K562 (cell line): ENCODE measurements at regions not wholly inside any gene's neighbourhood (a gene's known extent, or its start where the extent isn't known, plus 50 kb on each side); places are given as distances from the start of the nearest gene placed in this dataset.

ENCODE experiments used
- ATAC-seq: fragments of 200-7000 bp; cut with Tn5 transposase; 3 replicates; pipeline ENCODE4 v1.9.1; 2020; ENCODE audit warnings: moderate library complexity
- BruUV-seq: library from RNA; stranded (reverse); fragments of 400-500 nt; replicated peaks from 2 replicates; lab custom pipeline; 2021; lab: Mats Ljungman, UMichigan
- CTCF ChIA-PET: fragments of 300-600 bp; formaldehyde crosslinking; extraction: SDS; loops from one replicate; lab custom pipeline; 2021; ENCODE audit warnings: low intra/inter-chr PET ratio; lab: Yijun Ruan, JAX
- POLR2A ChIA-PET: fragments of 300-600, 350-650 bp; sonication (Branson Sonifier 250); formaldehyde crosslinking; extraction: SDS; loops from one replicate; lab custom pipeline; 2021; ENCODE audit warnings: antibody characterized with exemption, inconsistent platforms; lab: Yijun Ruan, JAX
- DNase-seq, 4 experiments: peaks; one replicate each; pipeline versions ENCODE4 v3.0.0 to v3.0.0-alpha.2; 2011 to 2018; ENCODE audit warnings: low spot score in 3 of 4, mixed read lengths in 3 of 4; ENCODE audit errors: extremely low read depth in 1 of 4
- FAIRE-seq: peaks from 2 replicates; lab custom pipeline; 2011; peaks lifted over from hg19 to GRCh38; lab: Jason Lieb, UNC
- H2AFZ ChIP-seq: 2 replicates; pipeline ENCODE4 v1.6.0; 2011; ENCODE audit warnings: low read depth, low read length, control low read depth, inconsistent platforms
- H3K27ac ChIP-seq: fragments of 200-600 bp; 3 replicates; pipeline ENCODE4 v1.8.0; 2011; ENCODE audit warnings: low read depth, mild to moderate bottlenecking, control low read depth, inconsistent platforms, low read length, moderate library complexity, mixed read lengths; ENCODE audit errors: extremely low read depth
- H3K27me3 ChIP-seq, 2 experiments: fragments of 300-600 bp in 1 of 2; 2 replicates in 1 of 2; 3 replicates in 1 of 2; pipeline versions ENCODE4 v1.6.0 to v1.8.0; 2011; ENCODE audit warnings: inconsistent platforms in 2 of 2, low read length in 2 of 2, mild to moderate bottlenecking in 1 of 2, mixed read lengths in 1 of 2, moderate library complexity in 1 of 2; ENCODE audit not compliant: control insufficient read depth in 2 of 2, insufficient read depth in 2 of 2
- H3K36me3 ChIP-seq: fragments of 300-600 bp; 3 replicates; pipeline ENCODE4 v1.8.0; 2011; ENCODE audit warnings: mild to moderate bottlenecking, low read length, inconsistent platforms; ENCODE audit not compliant: control insufficient read depth, insufficient read depth
- H3K4me1 ChIP-seq, 2 experiments: fragments of 200-600 bp in 1 of 2; replicated peaks in 1 of 2; 2 replicates in 1 of 2; 3 replicates in 1 of 2; pipeline versions ENCODE4 v1.5.1 to v1.8.0; 2011; ENCODE audit warnings: inconsistent platforms in 2 of 2, low read length in 2 of 2, mild to moderate bottlenecking in 1 of 2, mixed read lengths in 1 of 2, moderate library complexity in 1 of 2; ENCODE audit not compliant: control insufficient read depth in 2 of 2, insufficient read depth in 2 of 2
- H3K4me2 ChIP-seq: 2 replicates; pipeline ENCODE4 v1.6.1; 2011; ENCODE audit warnings: low read length, control low read depth, inconsistent platforms, mixed read lengths; ENCODE audit not compliant: insufficient read depth
- H3K4me3 ChIP-seq: fragments of 200-600 bp; sonication (generic), shearing (Covaris generic); 2 replicates; pipeline ENCODE4 v1.5.1; 2016; ENCODE audit warnings: control low read depth, inconsistent platforms
- H3K79me2 ChIP-seq: fragments of 200-600 bp; 3 replicates; pipeline ENCODE4 v1.8.0; 2011; ENCODE audit warnings: low read length, inconsistent platforms; ENCODE audit not compliant: control insufficient read depth, insufficient read depth
- H3K9ac ChIP-seq, 2 experiments: 2 replicates each; pipeline versions ENCODE4 v1.6.0 to v1.6.1; 2011; ENCODE audit warnings: low read depth in 2 of 2, low read length in 2 of 2, control low read depth in 1 of 2, inconsistent platforms in 1 of 2, mild to moderate bottlenecking in 1 of 2, mixed read lengths in 1 of 2; ENCODE audit not compliant: insufficient read depth in 1 of 2
- H3K9me1 ChIP-seq: one replicate; pipeline ENCODE4 v1.6.0; 2011; ENCODE audit warnings: inconsistent platforms, mild to moderate bottlenecking, low read length, moderate library complexity; ENCODE audit not compliant: control insufficient read depth, insufficient read depth
- H3K9me3 ChIP-seq: replicated peaks from 2 replicates; pipeline ENCODE4 v1.5.1; 2011; ENCODE audit warnings: low read depth, low read length, inconsistent platforms; ENCODE audit not compliant: control insufficient read depth, insufficient read depth
- H4K20me1 ChIP-seq: replicated peaks from 2 replicates; pipeline ENCODE4 v1.6.1; 2011; ENCODE audit warnings: low read length, inconsistent platforms, mixed read lengths; ENCODE audit not compliant: control insufficient read depth, insufficient read depth
- BACH1 ChIP-seq: fragments of 200-800 bp; sonication (Bioruptor generic); IDR thresholded peaks from 2 replicates; pipeline ENCODE4 v1.6.1; 2016; ENCODE audit warnings: missing genetic modification characterization, missing compliant biosample characterization
- CC2D1A ChIP-seq: fragments of 450-650 bp; IDR thresholded peaks from 2 replicates; pipeline ENCODE4 v1.6.1; 2017; ENCODE audit warnings: mild to moderate bottlenecking
- CREB3L1 ChIP-seq: fragments of 450-650 bp; IDR thresholded peaks from 2 replicates; pipeline ENCODE4 v1.6.1; 2014; ENCODE audit warnings: low read depth, mild to moderate bottlenecking, moderate library complexity, borderline replicate concordance
- MAZ ChIP-seq, 2 experiments: fragments of 450-650 bp in 1 of 2; sonication (generic) in 1 of 2; formaldehyde crosslinking; IDR thresholded peaks in 1 of 2; conservative IDR thresholded peaks in 1 of 2; 2 replicates each; pipeline versions ENCODE4 v1.4.0 to v1.5.0; 2020; ENCODE audit warnings: mild to moderate bottlenecking in 1 of 2, missing genetic modification reagents in 1 of 2
- PYGO2 ChIP-seq: fragments of 450-650 bp; IDR thresholded peaks from 2 replicates; pipeline ENCODE4 v1.6.1; 2016; ENCODE audit warnings: mild to moderate bottlenecking, missing genetic modification characterization, moderate library complexity, missing compliant biosample characterization
- RB1 ChIP-seq: fragments of 450-650 bp; IDR thresholded peaks from 2 replicates; pipeline ENCODE4 v1.6.1; 2017; ENCODE audit warnings: low read depth, mild to moderate bottlenecking
- RREB1 ChIP-seq: fragments of 250-450 bp; sonication (Bioruptor Pico); IDR thresholded peaks from 2 replicates; pipeline ENCODE4 v1.4.0; 2020
- SMAD3 ChIP-seq: fragments of 450-650 bp; formaldehyde crosslinking; conservative IDR thresholded peaks from 2 replicates; pipeline ENCODE4 v1.4.0; 2020; ENCODE audit warnings: mild to moderate bottlenecking
- SP2 ChIP-seq: IDR thresholded peaks from 2 replicates; pipeline ENCODE4 v1.6.1; 2011; ENCODE audit warnings: mild to moderate bottlenecking, low read depth, low read length, moderate library complexity; ENCODE audit not compliant: poor library complexity, severe bottlenecking; ENCODE audit errors: extremely low read depth
- YBX1 ChIP-seq: fragments of 450-650 bp; IDR thresholded peaks from 2 replicates; pipeline ENCODE4 v1.7.1; 2016; ENCODE audit warnings: mild to moderate bottlenecking
- ZNF224 ChIP-seq: sonication (generic); formaldehyde crosslinking; IDR thresholded peaks from 2 replicates; pipeline ENCODE4 v1.8.0; 2022; ENCODE audit warnings: mild to moderate bottlenecking, missing genetic modification reagents
- ZNF507 ChIP-seq: conservative IDR thresholded peaks from 2 replicates; pipeline ENCODE4 v1.6.1; 2017; ENCODE audit warnings: missing genetic modification characterization, missing compliant biosample characterization
- WGBS: fragments of 100-300 bp; shearing (Covaris generic); methylation state at CpG from one replicate; pipeline ENCODE4 v1.1.6; 2016; ENCODE audit warnings: low coverage, mixed read lengths; ENCODE audit not compliant: insufficient coverage; ENCODE audit errors: missing lambda C conversion rate; 5-methylcytosine and 5-hydroxymethylcytosine counted together
- in situ Hi-C: fragments of 300-500 bp; cut with MboI; formaldehyde crosslinking; loops from 4 replicates; pipeline ENCODE4 v1.15.0; 2018; ENCODE audit warnings: inconsistent platforms, mixed read lengths
- intact Hi-C: fragments of 100-400 bp; cut with micrococcal nuclease; formaldehyde crosslinking; loops from 2 replicates; pipeline ENCODE4 v1.14.2; 2022
- TF ChIP-seq, protein P1 (sequence below): fragments of 250-450 bp; sonication (Bioruptor Pico); IDR thresholded peaks from 2 replicates; pipeline ENCODE4 v1.4.0; 2020; ENCODE audit warnings: mild to moderate bottlenecking, moderate library complexity

DNA sequence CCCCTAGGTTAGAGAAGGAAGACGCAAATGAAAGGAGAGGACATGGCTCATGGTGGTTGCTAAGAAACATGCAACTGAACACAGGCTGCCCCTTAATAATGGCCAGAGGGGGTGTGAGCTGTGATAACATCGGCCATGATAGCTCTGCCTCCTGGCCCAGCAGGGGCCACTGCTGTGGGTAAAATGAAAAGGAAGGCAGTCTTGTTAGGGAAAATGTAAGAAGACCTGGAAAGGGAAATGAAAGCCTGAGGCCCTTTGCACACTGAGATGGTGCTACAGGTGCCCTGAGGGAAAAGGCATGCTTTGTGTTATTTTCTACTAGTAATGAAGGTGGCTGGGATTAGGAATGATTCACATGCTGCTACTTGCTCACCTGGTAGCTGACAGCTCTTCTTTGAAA is 123.6 kb upstream of the MID1 start:
- Histone ChIP-seq H3K9ac (no peak overlapping the region), H3K9me1 (no peaks in the 10 kb centered on the region), H2AFZ (no peak overlapping the region), H3K27ac (no peak overlapping the region), H3K9me3 (no peaks in the 10 kb centered on the region), H3K79me2 (no peaks in the 10 kb centered on the region), H3K27me3 (no peaks in the 10 kb centered on the region; a peak in 1 of 5 replicates), H3K4me1 (no peaks in the 10 kb centered on the region), H4K20me1 (no peaks in the 10 kb centered on the region), H3K4me2 (no peak overlapping the region), H3K4me3 (no peak overlapping the region), H3K36me3 (no peaks in the 10 kb centered on the region)
- CTCF ChIA-PET = no interaction called here
- intact Hi-C loops (no loop called here), in situ Hi-C loops (no loop called here)
- FAIRE-seq = no peak
- WGBS = 0% methylated on average over 1 of the region's 2 CpGs
- BruUV-seq = no TSS peak
- POLR2A ChIA-PET = interaction anchor here (1.0 kb wide), 1 partner anchor 520 kb away, joined by 4 read pairs; no protein-coding TSS in a partner anchor
- no peak for DNase-seq
- ATAC-seq = no peak
- TF ChIP-seq, protein P1, sequence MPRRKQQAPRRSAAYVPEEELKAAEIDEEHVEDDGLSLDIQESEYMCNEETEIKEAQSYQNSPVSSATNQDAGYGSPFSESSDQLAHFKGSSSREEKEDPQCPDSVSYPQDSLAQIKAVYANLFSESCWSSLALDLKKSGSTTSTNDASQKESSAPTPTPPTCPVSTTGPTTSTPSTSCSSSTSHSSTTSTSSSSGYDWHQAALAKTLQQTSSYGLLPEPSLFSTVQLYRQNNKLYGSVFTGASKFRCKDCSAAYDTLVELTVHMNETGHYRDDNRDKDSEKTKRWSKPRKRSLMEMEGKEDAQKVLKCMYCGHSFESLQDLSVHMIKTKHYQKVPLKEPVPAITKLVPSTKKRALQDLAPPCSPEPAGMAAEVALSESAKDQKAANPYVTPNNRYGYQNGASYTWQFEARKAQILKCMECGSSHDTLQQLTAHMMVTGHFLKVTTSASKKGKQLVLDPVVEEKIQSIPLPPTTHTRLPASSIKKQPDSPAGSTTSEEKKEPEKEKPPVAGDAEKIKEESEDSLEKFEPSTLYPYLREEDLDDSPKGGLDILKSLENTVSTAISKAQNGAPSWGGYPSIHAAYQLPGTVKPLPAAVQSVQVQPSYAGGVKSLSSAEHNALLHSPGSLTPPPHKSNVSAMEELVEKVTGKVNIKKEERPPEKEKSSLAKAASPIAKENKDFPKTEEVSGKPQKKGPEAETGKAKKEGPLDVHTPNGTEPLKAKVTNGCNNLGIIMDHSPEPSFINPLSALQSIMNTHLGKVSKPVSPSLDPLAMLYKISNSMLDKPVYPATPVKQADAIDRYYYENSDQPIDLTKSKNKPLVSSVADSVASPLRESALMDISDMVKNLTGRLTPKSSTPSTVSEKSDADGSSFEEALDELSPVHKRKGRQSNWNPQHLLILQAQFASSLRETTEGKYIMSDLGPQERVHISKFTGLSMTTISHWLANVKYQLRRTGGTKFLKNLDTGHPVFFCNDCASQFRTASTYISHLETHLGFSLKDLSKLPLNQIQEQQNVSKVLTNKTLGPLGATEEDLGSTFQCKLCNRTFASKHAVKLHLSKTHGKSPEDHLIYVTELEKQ (CRISPR knock-in tag) = no peak
- no peak for TF ChIP-seq SP2
- no peak for TF ChIP-seq BACH1 (tag)
- TF ChIP-seq YBX1 = no peak
- TF ChIP-seq ZNF507 = no peak
- no peak for TF ChIP-seq MAZ (CRISPR knock-in tag; conservative IDR thresholded peaks at IDR 0.05 in 1 of 2, IDR thresholded peaks at IDR 0.05 in 1 of 2)
- TF ChIP-seq CC2D1A = no peak
- TF ChIP-seq CREB3L1 = no peak
- no peak for TF ChIP-seq RB1
- no peak for TF ChIP-seq RREB1 (CRISPR knock-in tag)
- no peak for TF ChIP-seq PYGO2 (tag)
- no peak for TF ChIP-seq ZNF224 (CRISPR knock-in tag)
- TF ChIP-seq SMAD3 (CRISPR knock-in tag) = no peak
